Progenitor cell of endocrine pancreas (in vitro differentiated cells): ENCODE measurements at regions not wholly inside any gene's neighbourhood (a gene's known extent, or its start where the extent isn't known, plus 50 kb on each side); places are given as distances from the start of the nearest gene placed in this dataset.

Experiments used
- DNase-seq: peaks from one replicate; pipeline ENCODE4 v3.0.0; 2021; ENCODE audit warnings: low spot score; ENCODE audit not compliant: unreplicated experiment
- H3K27ac Mint-ChIP-seq: 2 replicates; pipeline ENCODE4 v1.8.0; 2021; ENCODE audit warnings: mild to moderate bottlenecking, moderate library complexity, mixed read lengths
- H3K27me3 Mint-ChIP-seq: 2 replicates; pipeline ENCODE4 v1.8.0; 2021; ENCODE audit warnings: mixed read lengths
- H3K36me3 Mint-ChIP-seq: 2 replicates; pipeline ENCODE4 v1.8.0; 2022; ENCODE audit warnings: mixed read lengths; ENCODE audit not compliant: insufficient read depth
- H3K4me1 Mint-ChIP-seq: 2 replicates; pipeline ENCODE4 v1.8.0; 2021; ENCODE audit warnings: low read depth, mixed read lengths
- H3K4me3 Mint-ChIP-seq: 2 replicates; pipeline ENCODE4 v1.8.0; 2021; ENCODE audit warnings: low read depth, mild to moderate bottlenecking, moderate library complexity, mixed read lengths
- H3K9me3 Mint-ChIP-seq: 2 replicates; pipeline ENCODE4 v1.8.0; 2021; ENCODE audit warnings: low read depth, mixed read lengths
- TF ChIP-seq, protein P1 (sequence below): fragments of 200-600 bp; sonication (generic); IDR thresholded peaks from one replicate; pipeline ENCODE4 v1.5.0; 2021; ENCODE audit warnings: antibody characterized with exemption, mild to moderate bottlenecking; ENCODE audit not compliant: unreplicated experiment

DNA sequence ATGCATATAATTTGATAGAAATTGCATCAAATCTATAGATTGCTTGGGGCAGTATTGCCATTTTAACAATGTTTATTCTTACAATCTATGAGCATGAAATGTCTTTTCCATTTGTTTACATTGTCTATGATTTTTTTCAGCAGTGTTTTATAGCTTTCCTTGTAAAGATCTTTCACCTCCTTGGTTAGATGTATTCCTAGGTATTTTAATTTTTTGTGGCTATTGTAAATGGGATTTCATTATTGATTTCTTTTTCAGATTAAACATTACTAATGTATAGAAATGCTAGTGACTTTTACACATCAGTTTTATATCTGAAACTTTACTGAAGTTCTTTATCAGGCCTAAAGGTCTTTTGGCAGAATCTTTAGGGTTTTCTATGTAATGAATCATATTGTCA lies 237.6 kb upstream of the STAC start:
- Mint-ChIP-seq H3K27ac (no peak overlapping the region), H3K4me3 (no peak overlapping the region), H3K36me3 (no peaks in the 10 kb centered on the region)

DNA sequence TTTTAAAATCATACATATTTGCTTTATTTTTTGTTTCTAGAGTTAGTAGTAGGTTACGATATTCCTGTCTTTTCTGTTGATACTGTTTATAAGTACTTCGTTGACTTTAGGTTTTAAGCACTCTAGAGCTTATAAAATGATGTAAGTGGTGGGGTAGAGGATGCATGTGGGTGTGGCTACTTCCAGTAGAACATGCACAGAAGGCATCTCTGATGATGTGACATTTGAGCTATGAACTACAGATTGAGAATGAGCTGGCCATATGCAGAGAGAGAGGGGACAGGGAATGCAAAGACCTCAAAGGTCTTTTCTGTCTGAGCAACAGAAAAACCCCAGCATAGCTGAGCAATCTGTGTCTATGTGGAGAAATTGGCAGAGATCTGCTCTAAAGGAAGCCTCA lies 233.9 kb upstream of the STAC start:
- H3K4me3 Mint-ChIP-seq, result no peak overlapping the region
- H3K27me3 Mint-ChIP-seq, result no peaks in the 10 kb centered on the region
- H3K27ac Mint-ChIP-seq, result no peak overlapping the region
- peaks cover 4% of the 10 kb centered on the region for H3K9me3 Mint-ChIP-seq
- no peak for DNase-seq
- peaks cover 8% of the 10 kb centered on the region for H3K4me1 Mint-ChIP-seq
- TF ChIP-seq, protein P1, sequence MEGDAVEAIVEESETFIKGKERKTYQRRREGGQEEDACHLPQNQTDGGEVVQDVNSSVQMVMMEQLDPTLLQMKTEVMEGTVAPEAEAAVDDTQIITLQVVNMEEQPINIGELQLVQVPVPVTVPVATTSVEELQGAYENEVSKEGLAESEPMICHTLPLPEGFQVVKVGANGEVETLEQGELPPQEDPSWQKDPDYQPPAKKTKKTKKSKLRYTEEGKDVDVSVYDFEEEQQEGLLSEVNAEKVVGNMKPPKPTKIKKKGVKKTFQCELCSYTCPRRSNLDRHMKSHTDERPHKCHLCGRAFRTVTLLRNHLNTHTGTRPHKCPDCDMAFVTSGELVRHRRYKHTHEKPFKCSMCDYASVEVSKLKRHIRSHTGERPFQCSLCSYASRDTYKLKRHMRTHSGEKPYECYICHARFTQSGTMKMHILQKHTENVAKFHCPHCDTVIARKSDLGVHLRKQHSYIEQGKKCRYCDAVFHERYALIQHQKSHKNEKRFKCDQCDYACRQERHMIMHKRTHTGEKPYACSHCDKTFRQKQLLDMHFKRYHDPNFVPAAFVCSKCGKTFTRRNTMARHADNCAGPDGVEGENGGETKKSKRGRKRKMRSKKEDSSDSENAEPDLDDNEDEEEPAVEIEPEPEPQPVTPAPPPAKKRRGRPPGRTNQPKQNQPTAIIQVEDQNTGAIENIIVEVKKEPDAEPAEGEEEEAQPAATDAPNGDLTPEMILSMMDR, result no peak
- no peaks in the 10 kb centered on the region for H3K36me3 Mint-ChIP-seq

More for the DNA sequence above, 237.6 kb upstream of the STAC start:
- TF ChIP-seq, protein P1, result no peak
- Mint-ChIP-seq H3K9me3 (no peaks in the 10 kb centered on the region), H3K4me1 (peaks cover 12% of the 10 kb centered on the region), H3K27me3 (no peaks in the 10 kb centered on the region)
- no peak for DNase-seq

- H3K4me1 Mint-ChIP-seq, result peaks cover 4% of the 10 kb centered on the region
- no peak for DNase-seq
- no peaks in the 10 kb centered on the region for H3K27me3 Mint-ChIP-seq
- H3K9me3 Mint-ChIP-seq, result peaks cover 4% of the 10 kb centered on the region
- TF ChIP-seq, protein P1, result no peak
- H3K27ac Mint-ChIP-seq, result no peak overlapping the region
- H3K4me3 Mint-ChIP-seq, result no peak overlapping the region
- no peaks in the 10 kb centered on the region for H3K36me3 Mint-ChIP-seq
Measured at GRCh38 chr3:36147934-36148558, 232.3 kb upstream of the STAC start.

GRCh38 chr3:36149447-36149865 lies 230.8 kb upstream of the STAC start:
- TF ChIP-seq, protein P1, result no peak
- Mint-ChIP-seq H3K4me1 (peaks cover 4% of the 10 kb centered on the region), H3K4me3 (no peak overlapping the region), H3K27me3 (no peaks in the 10 kb centered on the region), H3K36me3 (no peaks in the 10 kb centered on the region), H3K27ac (no peak overlapping the region), H3K9me3 (peaks cover 4% of the 10 kb centered on the region)
- DNase-seq, result no peak

GRCh38 chr3:36155515-36155914 lies 224.8 kb upstream of the STAC start:
- Mint-ChIP-seq H3K9me3 (no peaks in the 10 kb centered on the region), H3K4me1 (no peaks in the 10 kb centered on the region), H3K27ac (no peak overlapping the region), H3K27me3 (no peaks in the 10 kb centered on the region), H3K4me3 (no peak overlapping the region), H3K36me3 (no peaks in the 10 kb centered on the region)
- TF ChIP-seq, protein P1, result no peak
- no peak for DNase-seq
